SH-SY5Y (cell line): ENCODE measurements at regions not wholly inside any gene's neighbourhood (a gene's known extent, or its start where the extent isn't known, plus 50 kb on each side); places are given as distances from the start of the nearest gene placed in this dataset.

Experiments
- GATA2 ChIP-seq: IDR thresholded peaks from 2 replicates; pipeline ENCODE4 v1.6.1; 2011; ENCODE audit warnings: mild to moderate bottlenecking, low read depth, low read length
- GATA3 ChIP-seq: IDR thresholded peaks from 2 replicates; pipeline ENCODE4 v1.6.1; 2011; ENCODE audit warnings: low read depth, mild to moderate bottlenecking, low read length, moderate library complexity

DNA sequence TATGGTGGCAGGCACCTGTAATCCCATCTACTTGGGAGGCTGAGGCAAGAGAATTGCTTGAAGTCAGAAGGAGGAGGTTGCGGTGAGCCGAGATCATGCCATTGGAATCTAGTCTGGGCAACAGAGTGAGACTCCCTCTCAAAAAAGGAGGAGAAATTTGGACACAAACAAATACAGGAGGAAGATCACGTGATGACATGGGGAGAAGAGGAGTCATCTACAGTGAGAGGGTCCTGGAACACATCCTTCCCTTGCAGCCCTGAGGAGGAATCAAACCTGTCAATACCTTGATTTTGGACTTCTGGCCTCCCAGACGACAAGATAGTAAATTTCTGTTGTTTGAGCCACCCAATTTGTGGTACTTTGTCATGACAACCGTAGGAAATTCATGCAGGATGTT lies 671.9 kb upstream of the EEF2KMT start:
- TF ChIP-seq GATA3 (no peak), GATA2 (no peak)

DNA sequence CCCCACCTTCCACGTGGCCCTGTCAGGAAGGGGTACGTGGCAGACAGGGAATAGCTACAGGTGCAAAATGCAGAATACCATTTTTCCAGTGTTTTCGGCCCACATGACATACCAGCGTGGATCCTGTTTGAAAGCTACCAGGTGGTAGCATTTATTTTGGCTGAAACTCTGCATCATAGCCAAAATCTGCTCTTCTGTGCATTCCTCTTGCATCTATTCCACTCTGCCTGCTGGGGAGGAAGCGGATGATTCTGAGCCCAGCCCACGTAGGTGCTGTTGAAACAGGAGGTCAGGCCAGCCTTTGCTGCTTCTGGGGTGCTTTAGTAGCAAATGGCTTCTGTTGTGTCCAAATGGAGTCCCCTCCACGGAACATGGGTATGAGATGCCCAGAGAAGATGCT lies 670.9 kb upstream of the EEF2KMT start:
- TF ChIP-seq GATA2: no peak
- no peak for TF ChIP-seq GATA3

DNA sequence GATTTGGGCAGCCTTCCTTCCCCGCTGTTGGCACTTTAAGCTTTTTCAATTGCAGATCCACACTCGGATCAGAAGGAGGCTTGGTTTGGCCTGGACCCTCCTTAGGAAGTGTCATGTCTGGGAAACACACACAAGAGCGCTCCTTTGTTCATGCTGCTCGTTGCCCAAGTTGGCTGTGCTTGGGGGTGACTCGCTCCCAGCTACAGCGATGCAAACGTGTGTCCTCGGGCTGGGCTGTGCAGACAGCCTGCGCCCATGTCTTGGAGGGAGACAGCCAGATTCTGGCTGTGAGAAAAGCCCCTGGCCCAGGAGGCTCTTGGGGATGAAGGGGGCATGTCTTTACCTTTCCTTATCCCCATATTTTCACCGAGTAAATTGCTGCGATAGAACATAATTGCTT lies 665.6 kb upstream of the EEF2KMT start:
- TF ChIP-seq GATA3 (no peak), GATA2 (no peak)

DNA sequence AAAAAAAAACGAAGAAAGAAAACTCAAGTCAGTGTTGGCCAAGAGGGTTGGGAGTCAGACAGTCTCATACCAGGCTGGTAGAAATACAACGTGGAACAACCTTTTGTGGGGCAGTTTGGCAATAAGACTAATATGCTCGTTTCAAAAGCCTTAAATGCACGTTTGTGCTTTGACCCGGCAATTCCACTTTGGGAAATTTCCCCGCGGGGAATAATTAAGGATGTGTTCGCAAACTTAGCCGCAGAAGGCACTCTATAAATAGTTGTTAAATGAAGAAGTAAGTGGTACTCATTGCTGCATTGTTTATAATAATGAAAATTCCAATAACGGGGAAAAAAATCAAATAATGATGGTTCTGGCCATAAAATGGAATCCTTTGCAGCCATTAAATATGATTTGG lies 664.8 kb upstream of the EEF2KMT start:
- TF ChIP-seq GATA3 (no peak), GATA2 (no peak)

DNA sequence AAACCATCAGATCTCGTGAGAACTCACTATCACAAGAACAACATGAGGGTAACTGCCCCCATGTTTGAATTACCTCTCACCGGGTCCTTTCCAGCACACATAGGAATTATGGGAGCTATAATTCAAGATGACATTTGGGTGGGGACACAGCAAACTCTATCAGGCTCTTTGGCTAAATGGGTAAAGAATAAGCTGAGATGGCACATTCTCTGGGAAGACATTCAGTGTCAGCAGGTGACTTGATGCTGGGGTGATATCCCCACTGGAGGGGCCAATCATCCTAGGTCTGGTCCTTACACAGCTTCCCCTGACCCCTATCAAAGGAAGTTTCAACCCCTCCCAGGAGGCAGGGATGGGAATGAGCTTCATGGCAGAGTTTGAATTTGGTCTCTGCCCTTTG lies 664.0 kb upstream of the EEF2KMT start:
- TF ChIP-seq GATA2: no peak
- TF ChIP-seq GATA3: no peak

DNA sequence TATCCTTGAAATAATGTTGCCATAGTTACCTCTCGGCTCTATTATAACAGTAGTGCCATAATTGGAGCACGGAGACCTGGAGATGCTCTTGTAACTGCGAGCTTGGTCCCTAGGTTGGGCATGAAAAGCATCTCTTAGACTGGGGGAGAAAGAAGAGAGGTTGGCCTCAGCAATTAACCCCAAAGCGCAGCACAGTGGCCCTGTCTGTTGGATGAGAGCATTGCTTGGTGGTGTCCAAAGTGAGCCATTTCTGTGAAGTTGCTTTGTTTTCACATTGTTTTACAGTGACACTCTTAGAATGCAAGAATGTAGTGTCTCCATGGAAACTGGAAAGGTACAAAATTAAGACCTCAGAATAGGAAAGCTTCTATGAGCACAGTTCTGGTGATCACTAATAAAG lies 660.7 kb upstream of the EEF2KMT start:
- TF ChIP-seq GATA3 (no peak), GATA2 (no peak)

DNA sequence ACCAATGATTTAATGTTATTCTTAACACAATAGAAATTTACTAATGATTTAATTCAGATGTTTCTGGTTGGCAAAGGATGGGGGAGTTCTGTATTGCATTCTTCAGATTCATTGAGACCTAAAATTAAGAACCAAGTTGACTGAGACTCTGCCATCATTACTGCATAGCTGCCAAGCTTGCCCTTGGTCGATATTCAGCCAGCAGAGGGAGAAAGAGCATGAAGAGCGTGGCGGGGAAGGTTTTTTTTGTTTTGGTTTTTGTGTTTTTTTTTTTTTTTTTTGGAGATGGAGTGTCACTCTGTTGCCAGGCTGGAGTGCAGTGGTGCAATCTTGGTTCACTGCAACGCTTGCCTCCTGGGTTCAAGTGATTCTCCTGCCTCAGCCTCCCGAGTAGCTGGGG lies 659.4 kb upstream of the EEF2KMT start:
- TF ChIP-seq GATA2: no peak
- no peak for TF ChIP-seq GATA3

DNA sequence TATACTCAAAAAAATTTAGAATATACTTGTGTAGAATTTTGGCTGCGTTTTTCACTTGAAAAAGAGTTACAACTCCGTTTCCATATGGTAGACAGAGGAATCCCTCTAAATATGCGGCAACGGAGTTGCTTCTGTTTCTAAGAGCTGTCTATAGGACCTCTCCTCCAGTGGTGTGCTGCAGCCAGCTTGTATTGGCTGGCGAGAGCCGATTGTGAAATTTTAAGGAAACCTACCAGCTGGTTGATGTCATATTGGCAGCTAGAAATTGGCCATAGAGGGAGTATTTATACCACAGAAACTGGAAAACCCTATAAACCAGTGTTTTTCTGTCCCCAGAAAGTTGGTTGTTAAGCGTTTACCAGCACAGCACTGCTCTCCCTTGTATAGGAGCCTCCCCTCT lies 655.8 kb upstream of the EEF2KMT start:
- TF ChIP-seq GATA2: no peak
- TF ChIP-seq GATA3: no peak

DNA sequence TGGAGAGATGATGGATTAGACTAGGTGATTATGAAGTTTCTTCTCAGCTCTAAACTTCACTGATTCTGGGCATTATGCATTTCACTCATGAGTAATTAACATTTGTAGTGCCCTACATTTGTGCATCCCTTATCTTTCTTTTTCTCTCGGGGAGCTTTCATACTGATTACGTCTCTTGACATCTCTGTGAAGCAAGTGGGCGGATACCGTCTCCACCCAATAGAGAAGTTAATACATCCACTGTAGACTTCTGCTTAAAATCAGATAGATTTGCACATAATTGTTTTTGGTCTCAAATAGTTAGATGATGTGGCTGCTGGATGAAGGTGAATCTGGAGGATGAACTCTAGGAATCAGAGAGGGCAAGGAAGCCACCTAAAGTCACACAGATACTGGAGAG lies 653.6 kb upstream of the EEF2KMT start:
- no peak for TF ChIP-seq GATA2
- TF ChIP-seq GATA3: no peak

DNA sequence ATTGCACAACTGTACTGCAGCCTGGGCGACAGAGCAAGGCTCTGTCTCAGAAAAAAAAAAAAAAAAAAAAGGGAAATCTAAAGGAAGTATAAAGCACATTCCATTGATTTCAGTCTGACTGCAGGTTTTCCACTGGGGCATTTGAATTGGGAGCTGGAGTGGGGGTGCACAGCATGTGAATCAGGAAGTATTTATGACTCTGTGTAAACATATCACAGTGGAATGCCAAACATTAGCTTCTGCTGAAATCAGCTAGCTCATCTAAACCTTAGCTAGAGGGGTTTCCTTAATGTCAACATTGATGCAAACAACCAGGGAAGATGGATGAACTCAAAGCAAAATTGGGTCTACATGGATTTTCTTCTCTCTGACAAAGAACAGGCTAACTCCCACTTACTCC lies 641.0 kb upstream of the EEF2KMT start:
- no peak for TF ChIP-seq GATA2
- TF ChIP-seq GATA3: no peak

DNA sequence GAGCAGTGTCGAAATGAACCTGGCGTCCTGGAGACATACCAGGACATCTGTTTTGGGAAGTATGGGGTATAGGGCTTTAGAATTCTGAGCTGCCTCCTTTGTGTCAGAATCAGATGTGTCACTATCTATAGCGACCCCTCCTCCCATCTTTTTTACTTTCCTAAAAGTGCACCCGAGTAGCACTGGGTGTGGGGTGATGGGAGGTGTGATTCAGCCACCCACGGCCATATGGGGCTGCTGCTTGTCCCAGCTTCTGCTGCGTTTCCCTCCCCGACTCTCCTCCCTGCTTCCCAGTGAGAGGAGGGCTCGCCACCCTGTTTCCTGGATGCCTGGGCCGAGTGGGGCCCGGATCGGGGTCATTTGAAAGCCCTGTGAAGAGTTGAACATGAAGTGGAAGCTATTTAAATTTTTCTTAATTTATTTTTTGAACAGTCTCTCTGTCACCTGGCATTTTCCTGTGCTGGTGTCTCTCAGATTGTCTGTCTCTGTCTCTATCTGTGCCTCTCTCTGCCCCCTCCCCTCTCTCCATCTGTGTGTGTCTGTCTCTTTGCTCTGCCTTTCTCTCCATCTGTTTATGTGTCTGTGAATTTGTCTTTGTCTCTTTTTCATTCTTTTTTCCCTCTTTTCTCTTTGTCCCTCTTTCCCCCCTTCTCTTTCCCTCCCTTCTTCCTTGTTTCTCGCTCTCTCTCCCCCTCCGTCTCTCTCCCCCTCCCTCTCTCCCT lies 638.8 kb upstream of the EEF2KMT start:
- TF ChIP-seq GATA3: no peak
- no peak for TF ChIP-seq GATA2

DNA sequence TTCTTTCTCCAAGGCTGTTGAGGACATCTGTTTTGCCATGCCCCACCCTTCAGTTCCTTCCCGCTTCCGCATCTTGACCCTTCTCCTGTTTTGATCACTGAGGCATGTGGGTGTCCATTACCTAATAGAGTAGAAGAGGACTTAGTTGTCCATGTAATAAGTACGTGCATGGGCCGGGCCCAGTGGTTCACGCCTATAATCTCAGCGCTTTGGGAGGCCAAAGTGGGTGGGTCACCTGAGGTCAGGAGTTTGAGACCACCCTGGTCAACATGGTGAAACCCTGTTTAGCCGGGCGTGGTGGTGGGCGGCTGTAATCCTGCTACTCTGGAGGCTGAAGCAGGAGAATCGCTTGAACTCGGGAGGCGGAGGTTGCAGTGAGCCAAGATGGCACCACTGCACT lies 637.8 kb upstream of the EEF2KMT start:
- no peak for TF ChIP-seq GATA3
- no peak for TF ChIP-seq GATA2

DNA sequence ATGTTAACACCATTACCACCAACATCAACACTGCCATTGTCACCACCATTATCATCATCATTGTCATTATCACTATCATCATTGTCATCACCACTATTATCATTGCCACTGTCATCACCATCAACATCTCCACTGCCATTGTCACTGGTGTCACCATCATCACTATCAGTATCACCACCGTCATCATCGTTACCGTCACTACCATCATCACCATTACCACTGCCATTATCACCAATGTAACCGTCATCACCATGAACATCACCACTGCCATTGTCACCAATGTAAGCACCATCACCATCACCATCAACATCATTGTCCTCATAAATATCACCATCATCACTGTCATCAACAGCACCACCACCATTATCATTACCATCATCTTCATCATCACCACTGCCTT lies 633.2 kb upstream of the EEF2KMT start:
- TF ChIP-seq GATA3 (no peak), GATA2 (no peak)

DNA sequence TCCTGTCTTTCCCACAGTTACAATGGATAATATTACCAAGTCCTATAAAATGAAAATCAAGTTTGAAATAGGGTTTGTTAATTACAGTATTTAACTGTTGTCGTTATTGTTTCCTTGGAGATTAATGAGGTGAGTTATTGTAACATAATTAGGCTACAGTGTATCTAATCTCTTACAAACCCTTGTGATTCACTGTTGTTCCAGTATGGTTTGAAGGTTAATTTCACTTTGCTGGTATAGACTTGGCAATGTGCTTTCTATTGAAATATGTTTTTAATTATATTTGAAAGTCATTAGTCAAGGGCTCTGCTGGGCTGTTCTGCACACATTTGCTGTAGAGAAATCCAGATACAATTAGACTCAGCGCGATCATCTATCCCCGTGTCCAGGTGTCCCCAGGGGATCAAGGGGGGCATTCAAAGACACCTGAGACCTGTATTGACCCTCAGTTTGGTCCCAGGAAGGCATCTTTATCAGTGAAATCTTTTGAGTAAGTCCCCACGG lies 624.6 kb upstream of the EEF2KMT start:
- no peak for TF ChIP-seq GATA3
- TF ChIP-seq GATA2: peak; percentile 70

DNA sequence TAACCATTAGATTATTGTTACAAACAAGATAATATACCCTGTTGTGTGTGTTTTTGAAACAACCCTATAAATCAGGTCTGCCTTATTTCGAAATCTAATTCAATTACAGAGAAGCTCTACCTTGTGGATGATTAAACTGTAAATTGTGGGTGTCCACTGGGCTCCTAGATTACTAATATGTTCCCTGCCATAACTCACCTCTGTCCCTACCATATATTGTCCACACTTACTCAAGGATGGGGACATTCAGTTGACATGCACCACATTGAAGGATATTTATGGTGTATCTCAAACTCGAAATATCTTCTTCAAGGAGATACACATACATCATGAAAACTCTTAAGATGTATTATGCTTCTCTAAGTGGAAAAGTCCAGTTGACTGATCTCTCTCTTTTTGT lies 617.6 kb upstream of the EEF2KMT start:
- TF ChIP-seq GATA3 (no peak), GATA2 (no peak)

DNA sequence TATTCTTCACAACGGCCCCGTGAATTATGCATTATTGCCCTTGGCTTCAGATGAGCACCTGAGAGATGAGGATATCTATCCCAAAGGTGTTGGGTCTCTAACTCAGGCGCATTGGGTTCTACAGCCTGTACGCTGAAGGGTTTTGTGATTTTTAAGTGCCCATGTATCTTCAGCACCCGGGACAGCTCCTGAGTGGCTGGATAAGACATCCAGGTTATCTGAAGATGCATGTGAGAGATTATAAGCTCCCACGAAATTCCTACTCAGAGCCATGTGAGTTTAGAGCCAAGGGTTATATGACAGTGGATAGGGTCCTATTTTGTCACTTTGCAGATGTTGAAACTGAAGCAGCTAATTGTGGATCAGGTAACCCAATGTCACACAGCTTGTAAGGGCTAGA lies 612.3 kb upstream of the EEF2KMT start:
- TF ChIP-seq GATA3 (no peak), GATA2 (no peak)
